K562 (cell line): ENCODE measurements at regions not wholly inside any gene's neighbourhood (a gene's known extent, or its start where the extent isn't known, plus 50 kb on each side); places are given as distances from the start of the nearest gene placed in this dataset.

ENCODE experiments used
- CHD1 ChIP-seq: fragments of 200-600 bp; sonication (generic); IDR thresholded peaks from one replicate; pipeline ENCODE4 v1.6.1; 2012; ENCODE audit warnings: mild to moderate bottlenecking, moderate library complexity, low read length, inconsistent platforms
- HBP1 ChIP-seq: fragments of 450-650 bp; formaldehyde crosslinking; IDR thresholded peaks from 2 replicates; pipeline ENCODE4 v1.4.0; 2022; ENCODE audit warnings: missing genetic modification characterization
- PPARD ChIP-seq: fragments of 250-450 bp; sonication (Bioruptor Pico); IDR thresholded peaks from 2 replicates; pipeline ENCODE4 v1.8.0; 2022; ENCODE audit warnings: inconsistent platforms, mild to moderate bottlenecking, moderate library complexity
- SMAD2 ChIP-seq: fragments of 150-350 bp; IDR thresholded peaks from 2 replicates; pipeline ENCODE4 v1.6.1; 2014; ENCODE audit warnings: low read depth, mild to moderate bottlenecking, low read length
- SP2 ChIP-seq: IDR thresholded peaks from 2 replicates; pipeline ENCODE4 v1.6.1; 2011; ENCODE audit warnings: mild to moderate bottlenecking, low read depth, low read length, moderate library complexity; ENCODE audit not compliant: poor library complexity, severe bottlenecking; ENCODE audit errors: extremely low read depth
- TFE3 ChIP-seq: fragments of 450-650 bp; formaldehyde crosslinking; IDR thresholded peaks from 2 replicates; pipeline ENCODE4 v1.4.0; 2020; ENCODE audit warnings: mild to moderate bottlenecking, mixed read lengths
- TGIF2 ChIP-seq: sonication (generic); formaldehyde crosslinking; IDR thresholded peaks from 2 replicates; pipeline ENCODE4 v1.8.1; 2022; ENCODE audit warnings: mild to moderate bottlenecking, missing genetic modification reagents, moderate library complexity
- UBTF ChIP-seq, 2 experiments: IDR thresholded peaks; 2 replicates each; pipeline ENCODE4 v1.6.1; 2012; ENCODE audit warnings: improper control_type of control experiment in 2 of 2, low read depth in 2 of 2, low read length in 2 of 2, borderline replicate concordance in 1 of 2
- ZBTB17 ChIP-seq: fragments of 450-650 bp; formaldehyde crosslinking; IDR thresholded peaks from 2 replicates; pipeline ENCODE4 v1.4.0; 2020; ENCODE audit warnings: mild to moderate bottlenecking
- ZHX1 ChIP-seq: fragments of 150-350 bp; conservative IDR thresholded peaks from 2 replicates; pipeline ENCODE4 v1.6.1; 2014; ENCODE audit warnings: low read length
- ZNF609 ChIP-seq: sonication (generic); formaldehyde crosslinking; IDR thresholded peaks from 2 replicates; pipeline ENCODE4 v1.8.1; 2023; ENCODE audit warnings: missing genetic modification reagents, mild to moderate bottlenecking, borderline replicate concordance

GRCh38 chr4:159046683-159047082, 56.2 kb upstream of the RAPGEF2 start (continued):
- TF ChIP-seq ZNF609 (CRISPR knock-in tag) (no peak), ZHX1 (no peak), ZBTB17 (CRISPR knock-in tag) (no peak), PPARD (CRISPR knock-in tag) (no peak), UBTF (IDR thresholded peaks at IDR 0.05; ENCODE audit: borderline replicate concordance in 1 of 2, low read depth in 2 of 2, low read length in 2 of 2) (no peak), TFE3 (CRISPR knock-in tag) (no peak), SMAD2 (no peak), TGIF2 (CRISPR knock-in tag) (no peak), SP2 (no peak), CHD1 (no peak), HBP1 (CRISPR knock-in tag) (no peak)
